ENCODE measurements at regions not wholly inside any gene's neighbourhood (a gene's known extent, or its start where the extent isn't known, plus 50 kb on each side); places are given as distances from the start of the nearest gene placed in this dataset.
"Not testable (repeated sequence)": the region's sequence is repeated elsewhere in the genome, so short reads cannot be mapped to it uniquely, and the experiment has no call there.

- no peak for DNase-seq
Observed at GRCh38 chr4:170526471-170526870, 436.7 kb upstream of the AADAT start.

GRCh38 chr4:170522427-170522970 lies 432.7 kb upstream of the AADAT start:
- DNase-seq, result no peak

DNA sequence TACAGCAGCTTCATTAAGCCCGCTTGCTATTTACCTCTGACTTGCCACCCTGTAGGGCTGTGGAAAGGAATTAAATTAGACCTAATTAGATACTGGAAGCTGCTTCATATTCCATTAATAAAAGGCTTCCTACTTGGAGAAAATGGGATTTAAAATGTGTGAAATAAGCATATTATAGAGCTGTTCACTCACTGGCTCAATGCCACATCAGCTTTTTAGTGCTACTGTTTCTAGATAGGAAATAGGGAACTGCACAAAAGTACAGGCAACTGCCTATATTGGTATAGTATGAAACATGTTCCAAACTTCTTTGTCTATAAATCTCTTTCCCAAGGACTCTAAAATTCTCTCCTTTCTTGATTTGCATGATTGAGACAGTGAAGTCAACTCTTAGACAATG lies 407.9 kb upstream of the AADAT start:
- no peak for DNase-seq

DNA sequence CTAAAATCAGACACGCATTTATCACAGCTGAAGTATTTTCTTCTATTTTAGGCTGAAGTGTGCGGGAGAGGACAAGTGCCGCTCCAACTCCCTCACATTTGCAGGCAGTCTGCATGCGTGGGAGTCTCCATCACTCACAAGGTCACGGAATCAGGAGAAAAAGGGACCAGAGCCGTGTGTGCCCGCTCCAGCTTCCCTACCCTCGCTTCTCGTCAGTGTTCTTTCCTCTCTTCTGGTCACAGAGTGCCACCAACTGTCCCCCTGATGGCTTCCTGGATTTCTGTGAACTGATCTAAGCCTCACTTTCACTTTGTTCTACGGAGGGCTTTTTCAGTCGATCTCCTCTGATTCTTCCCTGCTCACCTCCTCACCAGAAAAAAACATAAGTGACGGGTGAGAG lies 407.4 kb upstream of the AADAT start:
- no peak for DNase-seq

GRCh38 chr4:170491981-170492380 lies 402.2 kb upstream of the AADAT start:
- no peak for DNase-seq

- DNase-seq, result no peak
Observed at GRCh38 chr4:170476351-170476750, 386.6 kb upstream of the AADAT start.

GRCh38 chr4:170465429-170465828 lies 375.7 kb upstream of the AADAT start:
- peak; percentile 75 for DNase-seq

- DNase-seq, result no peak
Observed at GRCh38 chr4:170464614-170465197, 374.9 kb upstream of the AADAT start.

DNA sequence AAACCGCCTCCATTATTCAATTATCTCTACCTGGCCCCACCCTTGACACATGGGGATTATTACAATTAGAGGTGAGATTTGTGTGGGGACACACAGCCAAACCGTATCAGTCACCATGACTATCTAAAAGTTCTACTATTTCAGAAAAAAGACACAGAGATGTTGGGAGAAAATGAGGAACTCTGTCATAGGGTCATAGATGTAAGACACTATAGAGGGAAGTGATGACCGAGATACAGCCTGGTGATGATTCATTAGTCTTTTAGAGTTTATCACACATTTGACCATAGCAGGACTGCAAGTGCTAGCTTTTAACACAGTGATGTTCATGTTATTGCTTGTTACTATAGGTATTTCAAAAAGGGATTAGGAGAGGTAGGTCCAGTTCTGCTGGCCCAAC lies 357.0 kb upstream of the AADAT start:
- no peak for DNase-seq

GRCh38 chr4:170441146-170441545 lies 351.4 kb upstream of the AADAT start:
- DNase-seq, result not testable (repeated sequence)

DNA sequence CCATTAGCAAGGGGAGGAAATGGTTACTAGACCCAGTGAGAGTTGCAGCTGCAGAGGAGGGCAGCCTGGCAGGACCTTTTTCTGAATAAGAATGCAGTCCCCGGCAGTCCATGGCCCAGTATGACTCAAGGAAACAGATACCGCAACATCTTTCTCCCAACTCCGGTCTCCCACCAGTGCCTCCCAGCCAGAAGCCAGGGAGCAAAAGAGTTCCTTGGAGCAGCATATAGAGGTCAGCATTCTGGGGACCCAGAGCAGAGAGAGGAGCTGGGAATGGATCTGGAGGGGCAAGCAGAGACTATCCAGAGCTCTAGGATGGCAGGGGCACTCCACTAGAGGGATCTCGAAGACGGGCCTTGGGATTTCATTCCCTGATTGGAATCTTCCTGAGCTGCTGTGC lies 339.2 kb upstream of the AADAT start:
- DNase-seq, result no peak

DNA sequence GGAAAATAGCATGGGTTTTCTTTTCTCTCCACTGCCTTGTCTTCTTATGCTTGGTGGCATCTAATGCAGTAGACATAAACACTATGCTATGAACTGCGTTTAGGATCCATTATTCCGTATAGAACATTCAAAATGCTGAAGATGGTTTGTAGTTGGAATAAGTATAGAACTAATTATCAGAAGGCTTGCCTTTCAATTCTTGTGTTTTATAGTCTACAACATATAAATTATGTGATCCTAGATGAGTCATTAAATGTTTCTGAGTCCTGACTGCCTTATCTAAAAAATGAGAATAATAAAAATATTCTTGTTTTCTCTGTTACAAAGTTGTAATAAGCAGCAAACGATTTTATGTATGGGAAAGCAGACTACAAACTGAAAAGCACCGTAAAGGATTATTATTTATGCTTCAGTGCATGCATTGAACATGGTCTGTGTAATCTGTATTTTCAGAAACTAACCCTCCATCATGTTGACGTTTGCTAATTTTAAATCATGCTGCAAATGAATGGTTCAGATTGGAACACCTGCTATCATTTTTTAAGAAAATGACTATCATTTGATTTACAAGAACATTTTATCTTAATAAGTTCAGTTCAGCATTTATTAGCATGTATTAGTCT lies 335.9 kb upstream of the AADAT start:
- no peak for DNase-seq

DNA sequence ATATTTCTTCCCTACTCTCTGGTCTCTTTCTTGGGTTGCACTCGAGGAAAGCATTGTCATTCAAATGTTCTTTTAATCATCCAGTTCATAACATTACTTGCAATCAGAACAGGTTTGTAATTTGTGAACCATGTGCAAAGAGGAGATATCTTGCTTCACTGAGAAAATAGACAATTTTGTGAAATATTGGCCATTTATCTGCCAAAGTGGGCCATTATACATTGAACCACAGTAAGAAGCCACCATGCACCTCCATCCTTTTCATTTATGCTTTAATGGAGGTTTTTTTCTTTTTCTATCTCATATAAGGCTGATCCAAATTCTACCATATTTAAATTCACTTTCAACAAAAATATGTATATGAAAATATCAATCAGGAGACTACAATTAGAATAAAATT lies 335.3 kb upstream of the AADAT start:
- no peak for DNase-seq

DNA sequence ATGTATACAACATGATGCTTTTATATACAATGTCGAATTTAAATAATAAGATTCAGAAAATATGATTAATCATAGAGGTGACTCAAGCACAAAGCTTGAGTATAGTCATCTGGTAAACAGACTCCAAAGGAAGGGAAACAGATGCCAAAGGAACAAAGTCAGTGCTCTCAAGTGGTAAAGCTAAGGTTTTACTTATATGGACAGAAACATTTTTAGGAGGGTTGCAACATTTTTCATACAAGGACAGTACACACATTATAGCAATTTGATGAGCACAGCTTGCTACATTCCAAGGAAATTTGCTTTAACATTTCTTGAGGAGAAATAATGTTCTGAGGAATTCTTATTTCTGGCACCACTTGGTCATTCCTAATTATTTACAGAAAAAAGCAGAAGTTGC lies 333.4 kb upstream of the AADAT start:
- DNase-seq, result no peak

DNA sequence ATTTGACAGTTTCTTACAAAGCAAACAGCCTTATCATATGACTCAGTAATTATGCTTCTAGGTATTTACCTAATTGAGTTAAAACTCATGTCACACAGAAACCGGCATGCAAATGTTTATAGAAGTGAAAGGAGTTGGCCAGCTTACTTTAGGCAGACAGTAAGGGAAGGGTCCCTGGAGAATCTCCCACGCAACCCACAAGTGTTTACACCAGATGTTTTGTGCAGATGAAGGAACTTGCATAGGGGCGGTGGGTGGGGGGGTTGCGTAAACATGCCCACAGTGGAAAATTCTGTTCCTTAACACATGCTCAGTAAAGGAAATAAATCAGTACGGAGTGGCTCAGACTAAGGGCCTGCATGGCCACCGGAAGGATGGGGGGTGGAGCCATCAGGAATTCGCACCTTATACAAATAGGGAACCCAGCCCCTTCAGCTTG lies 330.5 kb upstream of the AADAT start:
- no peak for DNase-seq

- no peak for DNase-seq
Observed at GRCh38 chr4:170414961-170415360, 325.2 kb upstream of the AADAT start.

DNA sequence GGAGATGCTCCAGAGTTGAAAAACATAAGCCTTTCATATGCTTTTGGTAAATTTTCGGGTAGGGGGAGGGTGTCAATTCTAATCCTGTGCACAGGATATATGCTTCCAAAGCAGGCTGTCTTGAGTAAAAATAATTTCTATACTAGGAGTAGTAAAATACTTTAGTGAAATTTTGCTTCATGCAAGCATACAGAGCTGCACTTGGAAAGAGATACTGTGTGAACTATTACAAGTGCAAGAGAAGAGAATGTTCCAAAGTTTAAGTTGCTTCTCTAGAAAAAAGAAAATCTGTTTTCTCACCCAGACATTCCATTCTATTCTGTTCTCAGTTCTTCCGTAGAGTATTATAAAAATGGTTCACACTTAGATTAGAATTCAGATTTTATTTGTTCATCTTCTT lies 324.6 kb upstream of the AADAT start:
- DNase-seq, result no peak

- no peak for DNase-seq
Observed at GRCh38 chr4:170413951-170414350, 324.2 kb upstream of the AADAT start.

GRCh38 chr4:170400361-170400760 lies 310.6 kb upstream of the AADAT start:
- DNase-seq, result no peak

DNA sequence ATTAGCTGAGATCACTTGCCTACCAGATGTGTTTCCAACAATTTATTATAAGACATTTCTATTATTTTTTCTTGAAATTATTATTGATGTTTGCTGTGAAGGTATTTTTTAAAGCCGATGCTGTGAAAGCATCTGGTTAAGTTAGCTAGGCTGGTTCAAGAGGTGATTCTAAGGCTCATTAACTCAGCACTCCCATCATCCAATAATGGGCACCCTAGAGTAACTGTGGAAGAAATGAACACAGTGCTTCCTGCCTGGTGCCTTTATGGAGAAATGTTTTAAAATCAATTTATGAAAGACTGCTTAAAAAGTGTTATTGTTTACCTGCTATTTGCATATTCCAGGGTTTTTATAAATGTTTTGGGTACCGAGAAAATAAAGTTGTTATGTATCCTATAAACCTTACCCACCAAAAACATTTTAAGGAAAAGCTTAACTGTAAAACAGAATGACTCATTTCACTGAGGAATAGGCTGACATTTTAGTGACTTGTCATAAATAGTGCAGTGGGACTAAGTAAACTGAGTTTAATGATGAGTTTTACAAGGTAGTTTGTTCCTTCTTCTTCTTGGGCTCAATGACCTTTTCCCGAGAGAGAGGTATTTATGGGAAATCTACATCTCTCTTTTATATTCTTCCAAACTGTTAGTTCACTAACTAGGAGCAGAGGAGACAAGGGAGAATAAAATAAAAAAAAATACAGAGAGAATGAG lies 310.0 kb upstream of the AADAT start:
- no peak for DNase-seq

- DNase-seq, result no peak
Observed at GRCh38 chr4:170398218-170398617, 308.5 kb upstream of the AADAT start.

- no peak for DNase-seq
Observed at GRCh38 chr4:170395773-170396172, 306.0 kb upstream of the AADAT start.

DNA sequence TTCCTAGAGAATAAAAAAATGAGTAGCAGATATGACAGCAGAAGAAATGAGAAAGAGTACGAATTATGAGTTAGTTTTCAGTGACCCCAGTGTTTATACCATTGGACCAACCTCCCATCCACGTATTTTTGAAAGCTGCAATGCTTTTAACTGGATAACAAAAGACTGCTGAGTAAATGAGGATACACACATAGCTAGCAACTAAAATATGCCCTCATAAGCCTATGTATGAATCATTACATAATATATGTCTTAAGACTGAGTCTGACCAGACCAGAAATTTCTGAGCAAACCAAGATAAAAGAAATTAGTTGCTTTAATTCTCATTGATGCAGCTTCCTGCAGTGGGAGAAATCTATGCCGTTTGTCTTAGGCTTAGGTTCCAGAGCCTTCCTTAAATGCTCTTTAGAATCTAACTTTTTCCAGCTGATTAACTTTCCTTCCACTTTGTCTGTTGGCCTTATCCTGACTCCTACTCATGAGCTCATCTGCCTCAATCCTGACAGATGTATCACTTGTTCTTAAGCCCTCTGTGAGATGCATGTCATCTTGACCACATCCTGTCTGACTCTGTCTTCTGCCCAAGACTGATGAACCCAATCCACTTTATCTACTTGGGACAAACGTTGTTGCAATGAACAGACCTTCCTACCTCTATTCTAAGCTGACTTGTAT lies 301.4 kb upstream of the AADAT start:
- peak; percentile 57 for DNase-seq

DNA sequence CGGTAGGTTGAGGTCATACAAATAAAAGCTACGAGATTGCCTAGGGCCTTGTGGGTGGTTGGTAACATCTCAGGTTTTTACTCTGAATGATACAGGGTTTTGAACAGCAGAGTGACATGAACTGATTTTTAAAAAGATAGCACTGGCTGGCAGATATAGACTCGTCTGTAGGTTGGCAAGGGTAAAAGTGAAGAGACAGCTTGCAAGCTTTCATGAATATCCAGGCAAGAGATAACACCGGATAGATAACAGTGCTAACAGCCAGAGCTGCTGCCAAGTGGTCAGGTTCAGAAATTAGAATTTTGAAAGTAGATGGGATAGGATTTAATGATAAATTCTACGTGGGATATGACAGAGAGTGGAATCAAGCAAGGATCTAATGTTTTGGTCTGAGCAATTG lies 299.7 kb upstream of the AADAT start:
- DNase-seq, result no peak
